Prostate gland (tissue), 2 donors: ENCODE measurements at regions not wholly inside any gene's neighbourhood (a gene's known extent, or its start where the extent isn't known, plus 50 kb on each side); places are given as distances from the start of the nearest gene placed in this dataset.
A peak's percentile ranks its signal among the peaks of the same experiment; 100 is the strongest.

Experiments used
- DNase-seq: peaks from one replicate; pipeline ENCODE4 v3.0.0-alpha.2; 2019; ENCODE audit warnings: low spot score
- H3K27ac ChIP-seq, 2 donors: fragments of 200-600 bp; sonication (generic); 2 replicates each; pipeline ENCODE4 v1.5.1; 2017 to 2019
- H3K27me3 ChIP-seq: fragments of 200-600 bp; sonication (generic); replicated peaks from 2 replicates; pipeline ENCODE4 v1.5.1; 2019; ENCODE audit not compliant: insufficient read depth
- H3K36me3 ChIP-seq, 2 donors: fragments of 200-600 bp; sonication (generic); 1 replicate in 1 of 2; 2 replicates in 1 of 2; pipeline versions ENCODE4 v1.5.1 to v1.8.1; 2017 to 2019
- H3K4me1 ChIP-seq: fragments of 200-600 bp; sonication (generic); replicated peaks from 2 replicates; pipeline ENCODE4 v1.5.1; 2019
- H3K4me3 ChIP-seq, 2 donors: fragments of 200-600 bp; sonication (generic); 2 replicates each; pipeline ENCODE4 v1.5.1; 2017 to 2019
- H3K9me3 ChIP-seq: fragments of 200-600 bp; sonication (generic); 2 replicates; pipeline ENCODE4 v1.5.1; 2017
- POLR2A ChIP-seq: fragments of 450-650 bp; IDR thresholded peaks from one replicate; pipeline ENCODE4 v1.6.1; 2016; ENCODE audit warnings: antibody characterized with exemption, mild to moderate bottlenecking
- POLR2AphosphoS5 ChIP-seq: sonication (generic); formaldehyde crosslinking; IDR thresholded peaks from one replicate; pipeline ENCODE4 v1.6.1; 2017; ENCODE audit warnings: antibody characterized with exemption
- WGBS: methylation state at CpG from one replicate; pipeline ENCODE4 v1.1.5; 2018; 5-methylcytosine and 5-hydroxymethylcytosine counted together
- intact Hi-C: fragments of 100-400 bp; cut with DNase I; formaldehyde crosslinking; loops from one replicate; pipeline ENCODE4 v1.14.2; 2022
- TF ChIP-seq, protein P1 (sequence below), 4 experiments: fragments of 200-600 bp in 2 of 4; fragments of 450-650 bp in 2 of 4; sonication (generic) in 2 of 4; IDR thresholded peaks; 1 replicate in 3 of 4; 2 replicates in 1 of 4; pipeline ENCODE4 v1.5.1; 2016 to 2019; ENCODE audit warnings: antibody characterized with exemption in 4 of 4, mild to moderate bottlenecking in 2 of 4, moderate library complexity in 2 of 4

DNA sequence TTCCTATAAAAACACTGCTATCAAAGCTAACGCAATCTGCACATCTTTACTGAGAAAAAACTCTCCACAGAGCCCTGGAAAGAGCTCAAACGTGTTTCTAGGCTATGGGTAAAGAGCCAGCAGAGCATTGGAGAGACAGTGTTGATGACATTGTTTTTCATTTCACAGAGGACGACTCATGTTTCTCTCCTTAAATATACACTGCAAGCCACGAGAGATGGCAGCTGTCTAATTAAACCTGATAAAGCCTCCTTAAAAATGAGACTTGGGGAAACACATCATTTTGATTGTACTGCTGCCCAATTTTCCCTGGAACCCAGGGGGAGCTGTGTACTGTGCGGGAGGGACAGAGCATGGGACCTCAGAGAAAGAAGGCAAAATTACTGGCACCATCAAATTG lies 294.3 kb upstream of the SETBP1 start:
- no peak for DNase-seq
- Histone ChIP-seq H3K27ac (no peak overlapping the region), H3K36me3 (no peaks in the 10 kb centered on the region), H3K27me3 (no peaks in the 10 kb centered on the region), H3K4me1 (peaks cover 8% of the 10 kb centered on the region), H3K4me3 (no peak overlapping the region), H3K9me3 (no peaks in the 10 kb centered on the region)
- intact Hi-C loops: loop anchor here (10.0 kb wide), 1 partner anchor 208 kb away; no protein-coding TSS in a partner anchor
- TF ChIP-seq, protein P1, sequence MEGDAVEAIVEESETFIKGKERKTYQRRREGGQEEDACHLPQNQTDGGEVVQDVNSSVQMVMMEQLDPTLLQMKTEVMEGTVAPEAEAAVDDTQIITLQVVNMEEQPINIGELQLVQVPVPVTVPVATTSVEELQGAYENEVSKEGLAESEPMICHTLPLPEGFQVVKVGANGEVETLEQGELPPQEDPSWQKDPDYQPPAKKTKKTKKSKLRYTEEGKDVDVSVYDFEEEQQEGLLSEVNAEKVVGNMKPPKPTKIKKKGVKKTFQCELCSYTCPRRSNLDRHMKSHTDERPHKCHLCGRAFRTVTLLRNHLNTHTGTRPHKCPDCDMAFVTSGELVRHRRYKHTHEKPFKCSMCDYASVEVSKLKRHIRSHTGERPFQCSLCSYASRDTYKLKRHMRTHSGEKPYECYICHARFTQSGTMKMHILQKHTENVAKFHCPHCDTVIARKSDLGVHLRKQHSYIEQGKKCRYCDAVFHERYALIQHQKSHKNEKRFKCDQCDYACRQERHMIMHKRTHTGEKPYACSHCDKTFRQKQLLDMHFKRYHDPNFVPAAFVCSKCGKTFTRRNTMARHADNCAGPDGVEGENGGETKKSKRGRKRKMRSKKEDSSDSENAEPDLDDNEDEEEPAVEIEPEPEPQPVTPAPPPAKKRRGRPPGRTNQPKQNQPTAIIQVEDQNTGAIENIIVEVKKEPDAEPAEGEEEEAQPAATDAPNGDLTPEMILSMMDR (IDR thresholded peaks at IDR 0.05): no peak
- peak; percentile 26 for TF ChIP-seq POLR2AphosphoS5
- 18% methylated on average over 5 of the region's 5 CpGs for WGBS

DNA sequence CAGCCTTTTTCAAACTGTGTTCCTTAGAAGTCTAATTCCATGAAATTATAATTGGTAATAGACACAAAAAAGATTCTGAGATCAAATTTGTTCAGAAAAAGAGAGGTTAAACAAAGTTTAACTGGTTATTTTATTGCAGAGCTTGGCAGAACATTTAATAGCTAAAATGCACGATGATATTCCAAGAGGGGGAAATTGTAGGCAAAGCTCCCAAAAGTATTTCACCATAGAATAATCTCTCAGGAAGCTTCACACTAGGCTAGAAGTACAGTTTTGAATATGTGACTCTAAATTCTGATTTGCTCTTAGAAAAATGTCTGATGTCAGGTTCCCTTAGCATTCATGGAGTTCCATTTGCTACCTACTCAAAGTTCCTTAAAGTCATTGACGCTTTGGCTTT lies 292.4 kb upstream of the SETBP1 start:
- no peak for DNase-seq
- intact Hi-C loops: loop anchor here (10.0 kb wide), 1 partner anchor 206 kb away; no protein-coding TSS in a partner anchor
- Histone ChIP-seq H3K4me3 (no peak overlapping the region), H3K27ac (no peak overlapping the region), H3K27me3 (no peaks in the 10 kb centered on the region), H3K9me3 (no peaks in the 10 kb centered on the region), H3K36me3 (no peaks in the 10 kb centered on the region), H3K4me1 (peaks cover 8% of the 10 kb centered on the region)
- 30% methylated on average over 2 of the region's 2 CpGs for WGBS
- TF ChIP-seq POLR2AphosphoS5: peak; percentile 18
- TF ChIP-seq, protein P1 (IDR thresholded peaks at IDR 0.05): no peak
- TF ChIP-seq POLR2A: no peak

DNA sequence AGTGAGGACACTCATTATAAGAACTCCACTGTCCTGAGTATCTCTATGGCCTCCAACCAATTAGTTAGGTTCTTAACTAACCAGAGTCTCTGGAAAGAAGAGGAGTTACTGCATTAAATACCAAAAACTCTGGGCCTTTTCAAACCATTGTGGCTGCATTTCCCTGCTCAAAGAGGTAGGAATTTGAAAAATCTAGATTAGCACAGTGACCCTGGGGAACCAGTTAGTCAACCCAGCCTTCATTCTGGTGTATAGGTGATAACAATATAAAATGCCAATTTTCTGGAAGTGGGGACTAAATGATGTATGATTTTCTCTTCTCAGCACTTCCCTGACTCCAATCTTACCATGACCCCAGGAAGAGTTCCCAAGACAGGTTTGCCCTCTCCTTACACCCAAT lies 287.8 kb upstream of the SETBP1 start:
- H3K4me1 ChIP-seq: no peaks in the 10 kb centered on the region
- no peak overlapping the region for H3K27ac ChIP-seq
- H3K27me3 ChIP-seq: no peaks in the 10 kb centered on the region
- TF ChIP-seq POLR2A (no peak), POLR2AphosphoS5 (no peak)
- TF ChIP-seq, protein P1 (IDR thresholded peaks at IDR 0.05): no peak
- DNase-seq: no peak
- no peak overlapping the region for H3K4me3 ChIP-seq
- no peaks in the 10 kb centered on the region for H3K36me3 ChIP-seq
- intact Hi-C loops: loop anchor here (10.0 kb wide), 1 partner anchor 282 kb away; no protein-coding TSS in a partner anchor
- H3K9me3 ChIP-seq: no peaks in the 10 kb centered on the region

DNA sequence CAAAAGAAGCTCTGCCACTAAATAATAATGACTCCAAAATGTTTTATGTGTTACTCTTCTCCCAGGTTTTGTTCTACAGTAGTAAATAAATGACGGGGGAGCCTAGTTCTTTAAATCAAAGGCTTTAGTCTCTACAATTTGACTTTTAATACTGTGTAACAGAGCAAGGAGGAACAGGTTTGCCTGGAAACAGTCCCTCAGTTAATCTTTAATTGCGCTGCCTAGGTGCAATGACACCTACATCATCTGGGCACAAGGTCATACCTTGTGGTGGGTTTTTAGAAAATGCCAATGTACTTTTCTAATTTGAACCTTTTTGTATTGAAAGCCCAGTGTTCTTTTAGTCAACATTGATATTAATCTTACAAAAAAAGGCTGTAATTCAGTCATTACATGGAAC lies 287.3 kb upstream of the SETBP1 start:
- no peak for TF ChIP-seq POLR2AphosphoS5
- TF ChIP-seq, protein P1 (IDR thresholded peaks at IDR 0.05): no peak
- no peak for TF ChIP-seq POLR2A
- WGBS: 37% methylated on average over 2 of the region's 2 CpGs
- H3K9me3 ChIP-seq: no peaks in the 10 kb centered on the region
- no peaks in the 10 kb centered on the region for H3K36me3 ChIP-seq
- intact Hi-C loops: loop anchor here (10.0 kb wide), 1 partner anchor 281 kb away; no protein-coding TSS in a partner anchor
- H3K27ac ChIP-seq: no peak overlapping the region
- H3K27me3 ChIP-seq: no peaks in the 10 kb centered on the region
- H3K4me3 ChIP-seq: no peak overlapping the region
- H3K4me1 ChIP-seq: no peaks in the 10 kb centered on the region
- DNase-seq: no peak

DNA sequence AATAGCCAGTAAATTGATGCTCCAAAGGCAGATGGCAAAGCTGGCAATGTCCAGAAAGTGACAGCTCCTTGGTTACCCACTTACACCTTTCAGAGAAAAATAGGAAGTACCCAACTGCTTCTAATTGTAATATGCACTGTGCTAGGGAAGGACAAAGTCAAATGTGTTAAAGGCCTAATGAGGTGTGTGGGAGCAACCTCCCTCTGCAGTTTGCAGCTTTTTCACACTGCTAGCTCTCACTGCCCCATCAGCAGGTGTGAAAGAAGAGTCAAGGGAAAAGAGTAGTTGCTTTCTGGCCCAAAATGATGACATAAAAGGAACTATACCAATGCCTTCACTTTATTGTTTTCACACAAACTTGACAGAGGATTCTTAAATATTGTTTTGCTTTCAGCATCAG lies 284.1 kb upstream of the SETBP1 start:
- no peak for DNase-seq
- TF ChIP-seq, protein P1 (IDR thresholded peaks at IDR 0.05): no peak
- TF ChIP-seq POLR2AphosphoS5: no peak
- TF ChIP-seq POLR2A: no peak
- Histone ChIP-seq H3K27ac (no peak overlapping the region), H3K27me3 (no peaks in the 10 kb centered on the region), H3K9me3 (no peaks in the 10 kb centered on the region), H3K4me1 (no peaks in the 10 kb centered on the region), H3K4me3 (no peak overlapping the region), H3K36me3 (no peaks in the 10 kb centered on the region)
- intact Hi-C loops: loop anchor here (10.0 kb wide), 1 partner anchor 278 kb away; no protein-coding TSS in a partner anchor
